ENCODE measurements at regions not wholly inside any gene's neighbourhood (a gene's known extent, or its start where the extent isn't known, plus 50 kb on each side); places are given as distances from the start of the nearest gene placed in this dataset.
"Not testable (repeated sequence)": the region's sequence is repeated elsewhere in the genome, so short reads cannot be mapped to it uniquely, and the experiment has no call there.

- not testable (repeated sequence) for DNase-seq
Observed at GRCh38 chr4:4046686-4047085, 180.0 kb downstream of the OTOP1 start.

- DNase-seq, result not testable (repeated sequence)
Observed at GRCh38 chr4:4047202-4047601, 179.5 kb downstream of the OTOP1 start.

GRCh38 chr4:4048227-4048626 is 178.5 kb downstream of the OTOP1 start:
- not testable (repeated sequence) for DNase-seq

- not testable (repeated sequence) for DNase-seq
Observed at GRCh38 chr4:4050781-4051180, 175.9 kb downstream of the OTOP1 start.

GRCh38 chr4:4052933-4053332 is 173.8 kb downstream of the OTOP1 start:
- DNase-seq, result not testable (repeated sequence)

- DNase-seq, result not testable (repeated sequence)
Observed at GRCh38 chr4:4057226-4057625, 169.5 kb downstream of the OTOP1 start.

GRCh38 chr4:4084171-4084570 is 142.6 kb downstream of the OTOP1 start:
- DNase-seq, result not testable (repeated sequence)

GRCh38 chr4:4089716-4090419 is 136.9 kb downstream of the OTOP1 start:
- not testable (repeated sequence) for DNase-seq

- DNase-seq, result not testable (repeated sequence)
Observed at GRCh38 chr4:4090720-4091119, 136.0 kb downstream of the OTOP1 start.

GRCh38 chr4:4092159-4092558 is 134.6 kb downstream of the OTOP1 start:
- DNase-seq, result not testable (repeated sequence)

GRCh38 chr4:4099610-4100009 is 127.1 kb downstream of the OTOP1 start:
- DNase-seq, result not testable (repeated sequence)

GRCh38 chr4:4106923-4107322 is 119.8 kb downstream of the OTOP1 start:
- DNase-seq, result peak in 3 of 4 experiments; percentile 11 to 19 (median 17)

GRCh38 chr4:4107411-4108107 is 119.2 kb downstream of the OTOP1 start:
- DNase-seq, result peak; percentile 50 to 85 (median 70)

- not testable (repeated sequence) for DNase-seq
Observed at GRCh38 chr4:4115381-4115780, 111.3 kb downstream of the OTOP1 start.

- peak in 2 of 4 experiments; percentile 9 to 20 for DNase-seq
Observed at GRCh38 chr4:4116901-4117300, 109.8 kb downstream of the OTOP1 start.

- not testable (repeated sequence) for DNase-seq
Observed at GRCh38 chr4:4134368-4134767, 92.4 kb downstream of the OTOP1 start.

- not testable (repeated sequence) for DNase-seq
Observed at GRCh38 chr4:4136621-4137020, 90.1 kb downstream of the OTOP1 start.
